ENCODE measurements at regions not wholly inside any gene's neighbourhood (a gene's known extent, or its start where the extent isn't known, plus 50 kb on each side); places are given as distances from the start of the nearest gene placed in this dataset.

- Histone ChIP-seq H2AFZ (ENCODE audit: low read length) (no peak overlapping the region), H3K9ac (ENCODE audit: low read depth, low read length, poor library complexity, severe bottlenecking) (no peak overlapping the region), H3K4me1 (ENCODE audit: insufficient read depth, low read length, poor library complexity, severe bottlenecking) (peaks cover 3% of the 10 kb centered on the region), H3K4me3 (ENCODE audit: low read length, poor library complexity, severe bottlenecking) (no peak overlapping the region), H3K9me2 (replicated peaks; ENCODE audit: low read depth, low read length) (no peaks in the 10 kb centered on the region), H3K9me3 (ENCODE audit: insufficient read depth, low read depth, low read length) (no peaks in the 10 kb centered on the region), H3K27me3 (ENCODE audit: insufficient read depth, low read length, poor library complexity, severe bottlenecking) (no peaks in the 10 kb centered on the region), H3F3A (ENCODE audit: low read depth) (no peaks in the 10 kb centered on the region), H3K36me3 (ENCODE audit: insufficient read depth, low read length) (no peaks in the 10 kb centered on the region), H3K79me2 (ENCODE audit: insufficient read depth, low read length) (no peaks in the 10 kb centered on the region), H4K20me1 (ENCODE audit: insufficient read depth, low read length, poor library complexity, severe bottlenecking) (no peaks in the 10 kb centered on the region), H3K4me2 (ENCODE audit: low read depth, low read length, poor library complexity, severe bottlenecking) (no peak overlapping the region)
- TF ChIP-seq CTCF (conservative IDR thresholded peaks at IDR 0.05; ENCODE audit: low read length) (no peak), EZH2phosphoT487 (IDR thresholded peaks at IDR 0.05; ENCODE audit: borderline replicate concordance) (no peak)
Observed at GRCh38 chr13:47837906-47838305, 163.2 kb downstream of the SUCLA2 start.

- H3K4me1 ChIP-seq (ENCODE audit: insufficient read depth, low read length, poor library complexity, severe bottlenecking), result peaks cover 3% of the 10 kb centered on the region
- H3K79me2 ChIP-seq (ENCODE audit: insufficient read depth, low read length), result no peaks in the 10 kb centered on the region
- H3K9ac ChIP-seq (ENCODE audit: low read depth, low read length, poor library complexity, severe bottlenecking), result no peak overlapping the region
- H3K9me3 ChIP-seq (ENCODE audit: insufficient read depth, low read depth, low read length), result no peaks in the 10 kb centered on the region
- H3K27me3 ChIP-seq (ENCODE audit: insufficient read depth, low read length, poor library complexity, severe bottlenecking), result no peaks in the 10 kb centered on the region
- TF ChIP-seq CTCF (conservative IDR thresholded peaks at IDR 0.05; ENCODE audit: low read length), result no peak
- TF ChIP-seq EZH2phosphoT487 (IDR thresholded peaks at IDR 0.05; ENCODE audit: borderline replicate concordance), result no peak
- no peaks in the 10 kb centered on the region for H3K36me3 ChIP-seq (ENCODE audit: insufficient read depth, low read length)
- no peaks in the 10 kb centered on the region for H3F3A ChIP-seq (ENCODE audit: low read depth)
- no peaks in the 10 kb centered on the region for H3K9me2 ChIP-seq (replicated peaks; ENCODE audit: low read depth, low read length)
- no peak overlapping the region for H2AFZ ChIP-seq (ENCODE audit: low read length)
- no peak overlapping the region for H3K4me2 ChIP-seq (ENCODE audit: low read depth, low read length, poor library complexity, severe bottlenecking)
- no peak overlapping the region for H3K4me3 ChIP-seq (ENCODE audit: low read length, poor library complexity, severe bottlenecking)
- no peaks in the 10 kb centered on the region for H4K20me1 ChIP-seq (ENCODE audit: insufficient read depth, low read length, poor library complexity, severe bottlenecking)
Observed at GRCh38 chr13:47837104-47837880, 163.8 kb downstream of the SUCLA2 start.

- Histone ChIP-seq H3K36me3 (ENCODE audit: insufficient read depth, low read length) (no peaks in the 10 kb centered on the region), H3K79me2 (ENCODE audit: insufficient read depth, low read length) (no peaks in the 10 kb centered on the region), H3K9me2 (replicated peaks; ENCODE audit: low read depth, low read length) (no peaks in the 10 kb centered on the region), H3F3A (ENCODE audit: low read depth) (no peaks in the 10 kb centered on the region), H3K9ac (ENCODE audit: low read depth, low read length, poor library complexity, severe bottlenecking) (no peak overlapping the region), H3K4me3 (ENCODE audit: low read length, poor library complexity, severe bottlenecking) (no peak overlapping the region), H2AFZ (ENCODE audit: low read length) (peak overlapping the region; percentile 86), H3K27me3 (ENCODE audit: insufficient read depth, low read length, poor library complexity, severe bottlenecking) (no peaks in the 10 kb centered on the region), H3K4me2 (ENCODE audit: low read depth, low read length, poor library complexity, severe bottlenecking) (no peak overlapping the region), H3K4me1 (ENCODE audit: insufficient read depth, low read length, poor library complexity, severe bottlenecking) (no peaks in the 10 kb centered on the region), H4K20me1 (ENCODE audit: insufficient read depth, low read length, poor library complexity, severe bottlenecking) (no peaks in the 10 kb centered on the region), H3K9me3 (ENCODE audit: insufficient read depth, low read depth, low read length) (no peaks in the 10 kb centered on the region)
- TF ChIP-seq EZH2phosphoT487 (IDR thresholded peaks at IDR 0.05; ENCODE audit: borderline replicate concordance) (no peak), CTCF (conservative IDR thresholded peaks at IDR 0.05; ENCODE audit: low read length) (no peak)
Observed at GRCh38 chr13:47835470-47836228, 165.4 kb downstream of the SUCLA2 start.

All from Loucy (cell line).